HEK293 (cell line): ENCODE measurements at regions not wholly inside any gene's neighbourhood (a gene's known extent, or its start where the extent isn't known, plus 50 kb on each side); places are given as distances from the start of the nearest gene placed in this dataset.

Source experiments
- CTCF ChIA-PET: fragments of 350-600 bp; formaldehyde crosslinking; extraction: SDS; loops from one replicate; lab custom pipeline; 2021; ENCODE audit warnings: antibody characterized with exemption; lab: Yijun Ruan, JAX
- POLR2A ChIA-PET: fragments of 300-600 bp; formaldehyde crosslinking; extraction: SDS; loops from one replicate; lab custom pipeline; 2020; ENCODE audit warnings: antibody characterized with exemption, inconsistent platforms; lab: Yijun Ruan, JAX
- H3K27ac ChIP-seq: fragments of 200-500 bp; sonication (Bioruptor generic); 2 replicates; pipeline ENCODE4 v1.5.1; 2014; ENCODE audit warnings: low read depth, low read length, control low read depth, inconsistent platforms; ENCODE audit errors: extremely low read depth
- H3K36me3 ChIP-seq, 2 experiments: fragments of 200-500 bp in 1 of 2; sonication (Bioruptor generic) in 1 of 2; 1 replicate in 1 of 2; 2 replicates in 1 of 2; pipeline ENCODE4 v1.5.1; 2014 to 2017; ENCODE audit warnings: inconsistent platforms in 2 of 2, low read length in 2 of 2; ENCODE audit not compliant: control insufficient read depth in 2 of 2, insufficient read depth in 1 of 2
- H3K4me1 ChIP-seq: fragments of 200-500 bp; sonication (Bioruptor generic); 2 replicates; pipeline ENCODE4 v1.5.1; 2014; ENCODE audit warnings: mild to moderate bottlenecking, low read length, inconsistent platforms; ENCODE audit not compliant: control insufficient read depth, insufficient read depth
- H3K4me3 ChIP-seq: 2 replicates; pipeline ENCODE4 v1.5.1; 2011; ENCODE audit warnings: low read depth, mild to moderate bottlenecking, control low read depth, low read length, moderate library complexity
- H3K9me3 ChIP-seq: fragments of 200-500 bp; sonication (Bioruptor generic); 2 replicates; pipeline ENCODE4 v1.5.1; 2014; ENCODE audit warnings: low read depth, low read length, inconsistent platforms; ENCODE audit not compliant: control insufficient read depth, insufficient read depth
- GLI4 ChIP-seq: fragments of 450-650 bp; formaldehyde crosslinking; IDR thresholded peaks from 2 replicates; pipeline ENCODE4 v1.5.1; 2016; ENCODE audit warnings: missing biosample characterization, missing genetic modification characterization
- KLF1 ChIP-seq: fragments of 450-650 bp; formaldehyde crosslinking; IDR thresholded peaks from 2 replicates; pipeline ENCODE4 v1.5.1; 2016; ENCODE audit warnings: missing biosample characterization, missing genetic modification characterization
- MEIS1 ChIP-seq: sonication (generic); formaldehyde crosslinking; IDR thresholded peaks from 2 replicates; pipeline ENCODE4 v1.8.1; 2022; ENCODE audit warnings: missing genetic modification reagents, mild to moderate bottlenecking, borderline replicate concordance
- RBAK ChIP-seq: fragments of 450-650 bp; formaldehyde crosslinking; IDR thresholded peaks from 2 replicates; pipeline ENCODE4 v1.5.1; 2016; ENCODE audit warnings: missing biosample characterization, missing genetic modification characterization
- YY1 ChIP-seq: fragments of 450-650 bp; formaldehyde crosslinking; IDR thresholded peaks from 2 replicates; pipeline ENCODE4 v1.5.1; 2018; ENCODE audit warnings: missing biosample characterization, missing genetic modification characterization
- ZBTB8A ChIP-seq: fragments of 450-650 bp; formaldehyde crosslinking; IDR thresholded peaks from 2 replicates; pipeline ENCODE4 v1.5.1; 2016; ENCODE audit warnings: missing biosample characterization, missing genetic modification characterization
- ZFP41 ChIP-seq: fragments of 450-650 bp; formaldehyde crosslinking; IDR thresholded peaks from 2 replicates; pipeline ENCODE4 v1.5.1; 2016; ENCODE audit warnings: missing biosample characterization, missing genetic modification characterization, borderline replicate concordance
- ZNF140 ChIP-seq: fragments of 450-650 bp; formaldehyde crosslinking; IDR thresholded peaks from 2 replicates; pipeline ENCODE4 v1.5.1; 2016; ENCODE audit warnings: missing biosample characterization, missing genetic modification characterization
- ZNF169 ChIP-seq: fragments of 450-650 bp; formaldehyde crosslinking; IDR thresholded peaks from 2 replicates; pipeline ENCODE4 v1.5.1; 2016; ENCODE audit warnings: missing biosample characterization, missing genetic modification characterization
- ZNF341 ChIP-seq: fragments of 450-650 bp; formaldehyde crosslinking; IDR thresholded peaks from 2 replicates; pipeline ENCODE4; 2016; ENCODE audit warnings: low read depth, missing biosample characterization, missing genetic modification characterization
- ZNF585B ChIP-seq: fragments of 450-650 bp; formaldehyde crosslinking; IDR thresholded peaks from 2 replicates; pipeline ENCODE4 v1.5.1; 2016; ENCODE audit warnings: missing biosample characterization, missing genetic modification characterization
- ZNF600 ChIP-seq: fragments of 450-650 bp; formaldehyde crosslinking; IDR thresholded peaks from 2 replicates; pipeline ENCODE4 v1.5.1; 2016; ENCODE audit warnings: missing biosample characterization, missing genetic modification characterization
- ZNF670 ChIP-seq: fragments of 450-650 bp; formaldehyde crosslinking; IDR thresholded peaks from 2 replicates; pipeline ENCODE4 v1.5.1; 2016; ENCODE audit warnings: missing biosample characterization, missing genetic modification characterization, low read depth
- ZNF837 ChIP-seq: fragments of 450-650 bp; formaldehyde crosslinking; IDR thresholded peaks from 2 replicates; pipeline ENCODE4 v1.5.1; 2016; ENCODE audit warnings: missing biosample characterization, missing genetic modification characterization
- TF ChIP-seq, protein P1 (sequence below): fragments of 450-650 bp; formaldehyde crosslinking; IDR thresholded peaks from 2 replicates; pipeline ENCODE4 v1.5.1; 2016; ENCODE audit warnings: missing biosample characterization, missing genetic modification characterization
- TF ChIP-seq, protein P2 (sequence below): fragments of 450-650 bp; formaldehyde crosslinking; IDR thresholded peaks from 2 replicates; pipeline ENCODE4 v1.5.1; 2017; ENCODE audit warnings: missing biosample characterization, missing genetic modification characterization
- TF ChIP-seq, protein P3 (sequence below): fragments of 450-650 bp; formaldehyde crosslinking; IDR thresholded peaks from 2 replicates; pipeline ENCODE4 v1.5.1; 2016; ENCODE audit warnings: missing biosample characterization, missing genetic modification characterization, borderline replicate concordance

DNA sequence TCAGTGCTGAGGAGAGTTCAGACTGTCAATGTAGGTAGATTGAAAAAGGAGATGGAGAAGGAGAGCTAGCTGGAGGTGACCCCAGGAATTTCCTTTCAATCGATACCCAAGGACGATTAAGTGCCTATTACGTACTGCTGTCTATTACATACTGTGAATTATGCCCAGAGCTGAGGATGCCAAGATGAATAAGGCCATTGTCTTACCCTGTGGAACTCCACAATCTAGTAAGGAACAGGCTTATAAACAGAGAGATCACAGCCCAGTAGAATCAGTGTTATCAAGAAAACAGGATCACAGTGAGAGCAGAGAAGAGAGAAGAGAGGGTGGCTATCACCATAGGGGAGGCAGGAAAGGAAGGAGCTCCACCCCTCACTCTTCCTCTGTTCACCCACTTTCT lies 54.1 kb upstream of the PDE8B start (continued):
- TF ChIP-seq ZNF169, result no peak

DNA sequence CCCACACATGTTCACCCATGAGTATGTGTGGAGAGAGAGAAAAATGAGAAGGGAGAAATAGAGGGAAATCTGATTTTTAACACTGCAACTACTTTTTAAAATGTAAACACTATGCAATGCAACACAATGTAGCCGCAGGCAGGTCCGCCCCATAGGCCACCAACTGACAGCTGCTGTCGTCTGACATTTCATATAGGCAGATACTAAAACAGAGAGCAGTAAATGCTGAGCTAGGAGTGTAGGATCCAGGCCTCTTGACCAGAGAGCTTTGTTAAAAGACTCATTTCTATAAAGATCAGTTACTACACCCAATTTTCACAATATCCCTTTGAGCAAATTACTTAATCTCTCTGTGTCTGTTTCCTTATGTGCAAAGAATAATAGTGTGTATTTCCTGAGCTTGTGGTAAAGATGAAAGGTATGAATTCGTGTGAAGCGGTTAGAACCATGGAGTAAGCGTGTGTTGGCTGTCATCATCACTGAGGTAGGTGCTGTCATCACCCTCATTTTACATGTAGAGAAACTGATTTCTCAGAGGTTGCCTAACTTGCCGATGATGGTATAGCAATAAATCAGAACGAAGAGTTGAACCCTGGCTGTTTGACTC lies 55.2 kb upstream of the PDE8B start:
- no peak for TF ChIP-seq ZBTB8A (tag by site-specific recombination)
- TF ChIP-seq, protein P1, sequence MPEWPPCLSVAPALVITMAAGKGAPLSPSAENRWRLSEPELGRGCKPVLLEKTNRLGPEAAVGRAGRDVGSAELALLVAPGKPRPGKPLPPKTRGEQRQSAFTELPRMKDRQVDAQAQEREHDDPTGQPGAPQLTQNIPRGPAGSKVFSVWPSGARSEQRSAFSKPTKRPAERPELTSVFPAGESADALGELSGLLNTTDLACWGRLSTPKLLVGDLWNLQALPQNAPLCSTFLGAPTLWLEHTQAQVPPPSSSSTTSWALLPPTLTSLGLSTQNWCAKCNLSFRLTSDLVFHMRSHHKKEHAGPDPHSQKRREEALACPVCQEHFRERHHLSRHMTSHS (tag by site-specific recombination), result no peak
- TF ChIP-seq MEIS1 (CRISPR knock-in tag), result no peak
- TF ChIP-seq, protein P2, sequence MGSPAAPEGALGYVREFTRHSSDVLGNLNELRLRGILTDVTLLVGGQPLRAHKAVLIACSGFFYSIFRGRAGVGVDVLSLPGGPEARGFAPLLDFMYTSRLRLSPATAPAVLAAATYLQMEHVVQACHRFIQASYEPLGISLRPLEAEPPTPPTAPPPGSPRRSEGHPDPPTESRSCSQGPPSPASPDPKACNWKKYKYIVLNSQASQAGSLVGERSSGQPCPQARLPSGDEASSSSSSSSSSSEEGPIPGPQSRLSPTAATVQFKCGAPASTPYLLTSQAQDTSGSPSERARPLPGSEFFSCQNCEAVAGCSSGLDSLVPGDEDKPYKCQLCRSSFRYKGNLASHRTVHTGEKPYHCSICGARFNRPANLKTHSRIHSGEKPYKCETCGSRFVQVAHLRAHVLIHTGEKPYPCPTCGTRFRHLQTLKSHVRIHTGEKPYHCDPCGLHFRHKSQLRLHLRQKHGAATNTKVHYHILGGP, result no peak
- Histone ChIP-seq H3K9me3 (no peaks in the 10 kb centered on the region), H3K36me3 (no peaks in the 10 kb centered on the region), H3K4me3 (no peak overlapping the region), H3K4me1 (no peaks in the 10 kb centered on the region), H3K27ac (no peak overlapping the region)
- ChIA-PET CTCF (interaction anchor here (0.7 to 1.0 kb wide), 4 partner anchors 10 to 106 kb away, joined by 3 to 5 read pairs (median 3); no protein-coding TSS in a partner anchor), POLR2A (interaction anchor here (0.6 kb wide), 1 partner anchor 123 kb away, joined by 3 read pairs; no protein-coding TSS in a partner anchor)

DNA sequence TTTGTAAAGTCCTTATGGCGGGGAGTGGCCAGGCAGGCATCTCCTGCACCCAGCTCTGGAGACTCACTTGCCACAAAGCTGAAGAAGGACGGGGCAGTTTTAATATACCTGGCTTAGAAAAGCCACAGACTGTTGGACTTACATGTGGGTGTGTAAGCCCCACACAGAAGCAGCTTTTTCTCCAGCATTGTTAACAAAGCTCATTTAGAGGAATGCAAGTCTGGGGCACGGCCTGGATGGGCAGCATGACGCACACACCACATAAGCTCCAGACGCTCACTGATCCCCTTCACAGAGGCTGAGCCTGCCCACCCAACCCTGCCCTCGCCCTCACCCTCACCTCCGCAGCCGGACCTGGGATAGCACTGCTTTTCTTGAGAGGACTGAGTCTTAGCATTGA lies 58.0 kb upstream of the PDE8B start:
- no peak for TF ChIP-seq RBAK (tag by site-specific recombination)
- TF ChIP-seq ZNF341 (tag by site-specific recombination), result no peak
- TF ChIP-seq ZNF600 (tag by site-specific recombination), result no peak
- TF ChIP-seq, protein P3, sequence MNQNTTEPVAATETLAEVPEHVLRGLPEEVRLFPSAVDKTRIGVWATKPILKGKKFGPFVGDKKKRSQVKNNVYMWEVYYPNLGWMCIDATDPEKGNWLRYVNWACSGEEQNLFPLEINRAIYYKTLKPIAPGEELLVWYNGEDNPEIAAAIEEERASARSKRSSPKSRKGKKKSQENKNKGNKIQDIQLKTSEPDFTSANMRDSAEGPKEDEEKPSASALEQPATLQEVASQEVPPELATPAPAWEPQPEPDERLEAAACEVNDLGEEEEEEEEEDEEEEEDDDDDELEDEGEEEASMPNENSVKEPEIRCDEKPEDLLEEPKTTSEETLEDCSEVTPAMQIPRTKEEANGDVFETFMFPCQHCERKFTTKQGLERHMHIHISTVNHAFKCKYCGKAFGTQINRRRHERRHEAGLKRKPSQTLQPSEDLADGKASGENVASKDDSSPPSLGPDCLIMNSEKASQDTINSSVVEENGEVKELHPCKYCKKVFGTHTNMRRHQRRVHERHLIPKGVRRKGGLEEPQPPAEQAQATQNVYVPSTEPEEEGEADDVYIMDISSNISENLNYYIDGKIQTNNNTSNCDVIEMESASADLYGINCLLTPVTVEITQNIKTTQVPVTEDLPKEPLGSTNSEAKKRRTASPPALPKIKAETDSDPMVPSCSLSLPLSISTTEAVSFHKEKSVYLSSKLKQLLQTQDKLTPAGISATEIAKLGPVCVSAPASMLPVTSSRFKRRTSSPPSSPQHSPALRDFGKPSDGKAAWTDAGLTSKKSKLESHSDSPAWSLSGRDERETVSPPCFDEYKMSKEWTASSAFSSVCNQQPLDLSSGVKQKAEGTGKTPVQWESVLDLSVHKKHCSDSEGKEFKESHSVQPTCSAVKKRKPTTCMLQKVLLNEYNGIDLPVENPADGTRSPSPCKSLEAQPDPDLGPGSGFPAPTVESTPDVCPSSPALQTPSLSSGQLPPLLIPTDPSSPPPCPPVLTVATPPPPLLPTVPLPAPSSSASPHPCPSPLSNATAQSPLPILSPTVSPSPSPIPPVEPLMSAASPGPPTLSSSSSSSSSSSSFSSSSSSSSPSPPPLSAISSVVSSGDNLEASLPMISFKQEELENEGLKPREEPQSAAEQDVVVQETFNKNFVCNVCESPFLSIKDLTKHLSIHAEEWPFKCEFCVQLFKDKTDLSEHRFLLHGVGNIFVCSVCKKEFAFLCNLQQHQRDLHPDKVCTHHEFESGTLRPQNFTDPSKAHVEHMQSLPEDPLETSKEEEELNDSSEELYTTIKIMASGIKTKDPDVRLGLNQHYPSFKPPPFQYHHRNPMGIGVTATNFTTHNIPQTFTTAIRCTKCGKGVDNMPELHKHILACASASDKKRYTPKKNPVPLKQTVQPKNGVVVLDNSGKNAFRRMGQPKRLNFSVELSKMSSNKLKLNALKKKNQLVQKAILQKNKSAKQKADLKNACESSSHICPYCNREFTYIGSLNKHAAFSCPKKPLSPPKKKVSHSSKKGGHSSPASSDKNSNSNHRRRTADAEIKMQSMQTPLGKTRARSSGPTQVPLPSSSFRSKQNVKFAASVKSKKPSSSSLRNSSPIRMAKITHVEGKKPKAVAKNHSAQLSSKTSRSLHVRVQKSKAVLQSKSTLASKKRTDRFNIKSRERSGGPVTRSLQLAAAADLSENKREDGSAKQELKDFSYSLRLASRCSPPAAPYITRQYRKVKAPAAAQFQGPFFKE, result no peak
- no peak for TF ChIP-seq ZNF585B (tag by site-specific recombination)
- TF ChIP-seq ZNF837 (tag by site-specific recombination), result no peak
- no peak for TF ChIP-seq GLI4 (tag by site-specific recombination)
- TF ChIP-seq KLF1 (tag by site-specific recombination), result no peak
- TF ChIP-seq ZNF140 (tag by site-specific recombination), result no peak
- no peak for TF ChIP-seq ZFP41 (tag by site-specific recombination)
- TF ChIP-seq, protein P2, result no peak
- no peak for TF ChIP-seq ZNF670 (tag by site-specific recombination)
- no peak for TF ChIP-seq YY1
- Histone ChIP-seq H3K4me1 (no peaks in the 10 kb centered on the region), H3K36me3 (no peaks in the 10 kb centered on the region), H3K9me3 (no peaks in the 10 kb centered on the region), H3K27ac (no peak overlapping the region), H3K4me3 (no peak overlapping the region)
- POLR2A ChIA-PET, result no interaction called here
- CTCF ChIA-PET, result interaction anchor here (1.2 to 1.3 kb wide), 2 partner anchors 15 to 30 kb away, joined by 3 read pairs; no protein-coding TSS in a partner anchor
